Epithelial cell of esophagus (primary cell): ENCODE measurements at regions not wholly inside any gene's neighbourhood (a gene's known extent, or its start where the extent isn't known, plus 50 kb on each side); places are given as distances from the start of the nearest gene placed in this dataset.

Experiments
- DNase-seq: peaks from one replicate; pipeline ENCODE4 v3.0.0; 2010; ENCODE audit warnings: low read depth
- H3K4me3 ChIP-seq: 2 replicates; pipeline ENCODE4 v1.5.1; 2011; ENCODE audit warnings: mild to moderate bottlenecking, low read length, control low read depth
- TF ChIP-seq, protein P1 (sequence below): IDR thresholded peaks from 2 replicates; pipeline ENCODE4 v1.5.1; 2011; ENCODE audit warnings: low read depth, mild to moderate bottlenecking, low read length, control low read depth, inconsistent platforms; ENCODE audit not compliant: insufficient read depth; ENCODE audit errors: missing control alignments

- DNase-seq: no peak
- TF ChIP-seq, protein P1, sequence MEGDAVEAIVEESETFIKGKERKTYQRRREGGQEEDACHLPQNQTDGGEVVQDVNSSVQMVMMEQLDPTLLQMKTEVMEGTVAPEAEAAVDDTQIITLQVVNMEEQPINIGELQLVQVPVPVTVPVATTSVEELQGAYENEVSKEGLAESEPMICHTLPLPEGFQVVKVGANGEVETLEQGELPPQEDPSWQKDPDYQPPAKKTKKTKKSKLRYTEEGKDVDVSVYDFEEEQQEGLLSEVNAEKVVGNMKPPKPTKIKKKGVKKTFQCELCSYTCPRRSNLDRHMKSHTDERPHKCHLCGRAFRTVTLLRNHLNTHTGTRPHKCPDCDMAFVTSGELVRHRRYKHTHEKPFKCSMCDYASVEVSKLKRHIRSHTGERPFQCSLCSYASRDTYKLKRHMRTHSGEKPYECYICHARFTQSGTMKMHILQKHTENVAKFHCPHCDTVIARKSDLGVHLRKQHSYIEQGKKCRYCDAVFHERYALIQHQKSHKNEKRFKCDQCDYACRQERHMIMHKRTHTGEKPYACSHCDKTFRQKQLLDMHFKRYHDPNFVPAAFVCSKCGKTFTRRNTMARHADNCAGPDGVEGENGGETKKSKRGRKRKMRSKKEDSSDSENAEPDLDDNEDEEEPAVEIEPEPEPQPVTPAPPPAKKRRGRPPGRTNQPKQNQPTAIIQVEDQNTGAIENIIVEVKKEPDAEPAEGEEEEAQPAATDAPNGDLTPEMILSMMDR: no peak
- H3K4me3 ChIP-seq: no peak overlapping the region
These were observed 402.3 kb upstream of the SLC14A2 start for GRCh38 chr18:45213040-45213333.

GRCh38 chr18:45218436-45218835, 396.8 kb upstream of the SLC14A2 start:
- TF ChIP-seq, protein P1: no peak
- DNase-seq: no peak
- H3K4me3 ChIP-seq: no peak overlapping the region

DNA sequence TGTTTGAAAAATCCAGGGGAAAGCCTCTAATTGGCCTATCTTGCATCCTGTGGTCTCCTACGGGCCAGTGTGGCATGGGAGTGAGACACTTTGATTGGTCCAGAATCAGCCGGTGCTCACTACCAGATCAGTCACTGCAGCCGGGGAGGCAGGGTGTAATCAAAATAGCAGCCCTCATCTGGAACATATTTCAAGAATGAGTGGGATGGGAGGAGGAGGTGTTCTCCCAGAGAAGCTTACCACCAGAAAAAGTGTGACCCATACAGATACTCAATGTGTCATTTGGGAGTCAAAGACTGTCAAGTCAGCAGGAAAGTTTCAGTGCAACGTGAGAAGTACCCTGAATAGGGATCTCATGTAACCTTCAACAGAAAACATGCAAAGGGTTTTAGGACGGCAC, 393.9 kb upstream of the SLC14A2 start:
- DNase-seq: peak; percentile 53
- H3K4me3 ChIP-seq: no peak overlapping the region
- TF ChIP-seq, protein P1: no peak

DNA sequence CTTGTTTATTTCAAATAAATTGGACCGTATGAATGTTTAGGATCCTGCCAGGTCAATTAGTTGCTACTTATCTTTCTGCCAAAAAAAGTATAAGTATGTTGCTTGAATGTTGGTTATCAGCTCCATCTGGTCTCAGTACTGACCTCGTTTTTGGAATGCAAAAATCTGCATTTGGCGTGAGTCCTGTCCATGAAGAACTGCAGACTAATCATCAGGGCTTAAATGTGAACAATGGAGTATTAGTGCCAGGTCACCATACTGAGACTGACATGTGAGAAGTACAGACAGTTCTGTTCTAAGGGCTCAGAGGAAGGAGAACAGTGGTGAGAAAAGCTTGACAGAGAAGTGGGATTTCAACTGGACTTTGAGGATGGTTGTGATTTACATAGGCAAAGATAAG, 393.1 kb upstream of the SLC14A2 start:
- TF ChIP-seq, protein P1: no peak
- H3K4me3 ChIP-seq: no peak overlapping the region
- no peak for DNase-seq

DNA sequence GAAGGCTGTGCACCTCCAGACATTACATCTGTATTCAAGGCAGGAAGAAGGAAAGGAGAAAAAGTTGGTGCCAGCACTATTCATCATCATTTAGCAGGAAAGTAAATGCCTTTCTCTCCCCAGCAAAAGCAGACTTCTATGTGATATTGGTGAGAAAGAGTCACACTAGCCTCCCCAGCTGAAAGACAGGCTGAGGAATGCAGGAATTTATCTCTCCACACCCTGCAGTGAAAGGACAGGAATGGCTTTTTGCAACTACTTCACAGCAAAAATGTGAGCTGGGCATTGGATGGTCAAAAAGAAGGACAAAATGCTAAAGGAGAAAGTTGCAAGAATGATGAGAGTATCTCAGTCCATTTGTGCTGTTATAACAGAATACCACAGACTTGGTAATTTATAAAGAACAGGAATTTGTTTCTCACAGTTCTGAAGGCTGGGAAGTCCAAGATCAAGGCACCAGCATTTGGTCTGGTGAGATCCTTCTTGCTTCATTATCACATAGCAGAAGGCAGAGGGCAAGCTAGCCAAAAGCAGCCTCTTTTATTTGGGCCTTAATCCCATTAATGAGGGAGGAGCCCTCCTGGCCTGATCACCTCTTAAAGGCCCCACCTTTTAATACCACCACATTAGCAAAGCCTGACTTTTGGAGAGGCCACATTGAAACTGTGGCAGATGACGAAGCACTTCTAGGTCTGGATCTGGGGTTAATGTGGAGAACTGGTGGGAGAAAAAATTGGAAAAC, 388.1 kb upstream of the SLC14A2 start:
- H3K4me3 ChIP-seq: no peak overlapping the region
- TF ChIP-seq, protein P1: no peak
- DNase-seq: no peak

DNA sequence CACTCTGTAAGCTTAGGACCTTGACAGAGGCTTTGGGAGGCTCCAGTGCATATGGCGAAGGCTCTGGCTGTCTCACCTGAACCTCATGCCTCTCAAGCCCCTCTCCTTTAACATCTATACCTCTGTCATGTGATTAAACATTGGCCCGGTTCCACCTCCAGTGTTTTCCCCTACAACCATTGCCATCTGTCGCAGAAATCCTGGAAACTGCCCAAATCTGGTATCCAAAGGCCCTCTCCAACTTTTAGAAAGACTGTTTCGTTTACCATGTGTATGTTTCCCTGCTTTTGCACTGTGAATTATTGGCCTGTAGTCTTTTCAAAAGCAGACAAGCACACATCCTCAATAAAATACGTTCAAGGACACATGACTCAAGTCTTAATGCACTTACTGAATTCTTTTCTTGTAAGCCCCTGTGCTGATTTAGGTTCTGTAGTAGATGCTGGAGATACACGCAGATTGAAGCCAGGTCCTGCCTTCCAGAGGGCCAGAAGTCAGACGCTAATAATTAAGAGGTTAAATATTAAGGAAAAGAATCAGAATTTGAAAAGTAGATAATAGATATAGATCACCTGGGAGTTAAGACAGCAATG, 386.4 kb upstream of the SLC14A2 start:
- no peak overlapping the region for H3K4me3 ChIP-seq
- TF ChIP-seq, protein P1: no peak
- DNase-seq: no peak

GRCh38 chr18:45231617-45232016, 383.7 kb upstream of the SLC14A2 start:
- peak; percentile 5 for DNase-seq
- H3K4me3 ChIP-seq: no peak overlapping the region
- TF ChIP-seq, protein P1: no peak
